ENCODE measurements at regions not wholly inside any gene's neighbourhood (a gene's known extent, or its start where the extent isn't known, plus 50 kb on each side); places are given as distances from the start of the nearest gene placed in this dataset.

GRCh38 chr4:123488916-123489315 lies 92.3 kb downstream of the SPRY1 start:
- peak; percentile 40 to 92 for DNase-seq (ENCODE audit: low read depth in 2 of 2)
- no peak for TF ChIP-seq CTCF (IDR thresholded peaks at IDR 0.05; ENCODE audit: low read depth, low read length)
- H3K4me3 ChIP-seq (replicated peaks in 1 of 2; ENCODE audit: low read depth in 2 of 2, low read length in 2 of 2): no peak overlapping the region

GRCh38 chr4:123495530-123495929 lies 98.9 kb downstream of the SPRY1 start:
- DNase-seq (ENCODE audit: low read depth in 2 of 2): peak; percentile 14 to 72
- H3K4me3 ChIP-seq (replicated peaks in 1 of 2; ENCODE audit: low read depth in 2 of 2, low read length in 2 of 2): no peak overlapping the region
- no peak for TF ChIP-seq CTCF (IDR thresholded peaks at IDR 0.05; ENCODE audit: low read depth, low read length)

GRCh38 chr4:123496421-123496820 lies 99.8 kb downstream of the SPRY1 start:
- TF ChIP-seq CTCF (IDR thresholded peaks at IDR 0.05; ENCODE audit: low read depth, low read length): no peak
- no peak overlapping the region for H3K4me3 ChIP-seq (replicated peaks in 1 of 2; ENCODE audit: low read depth in 2 of 2, low read length in 2 of 2)
- no peak for DNase-seq (ENCODE audit: low read depth in 2 of 2)

- TF ChIP-seq CTCF (IDR thresholded peaks at IDR 0.05; ENCODE audit: low read depth, low read length): no peak
- DNase-seq (ENCODE audit: low read depth in 2 of 2): peak in 1 of 2 donors; percentile 14
- H3K4me3 ChIP-seq (replicated peaks in 1 of 2; ENCODE audit: low read depth in 2 of 2, low read length in 2 of 2): no peak overlapping the region
These were observed 100.7 kb downstream of the SPRY1 start for GRCh38 chr4:123497340-123497739.

GRCh38 chr4:123501733-123502132 lies 105.1 kb downstream of the SPRY1 start:
- H3K4me3 ChIP-seq (replicated peaks in 1 of 2; ENCODE audit: low read depth in 2 of 2, low read length in 2 of 2): no peak overlapping the region
- no peak for TF ChIP-seq CTCF (IDR thresholded peaks at IDR 0.05; ENCODE audit: low read depth, low read length)
- no peak for DNase-seq (ENCODE audit: low read depth in 2 of 2)

GRCh38 chr4:123503698-123504363 lies 107.2 kb downstream of the SPRY1 start:
- TF ChIP-seq CTCF (IDR thresholded peaks at IDR 0.05; ENCODE audit: low read depth, low read length): no peak
- no peak overlapping the region for H3K4me3 ChIP-seq (replicated peaks in 1 of 2; ENCODE audit: low read depth in 2 of 2, low read length in 2 of 2)
- no peak for DNase-seq (ENCODE audit: low read depth in 2 of 2)
